Panc1 (cell line): ENCODE measurements at regions not wholly inside any gene's neighbourhood (a gene's known extent, or its start where the extent isn't known, plus 50 kb on each side); places are given as distances from the start of the nearest gene placed in this dataset.

Experiments used
- ATAC-seq: fragments of 200-7000 bp; cut with Tn5 transposase; 2 replicates; pipeline ENCODE4 v1.9.1; 2020; ENCODE audit warnings: mild to moderate bottlenecking, moderate library complexity
- BruUV-seq: library from RNA; stranded (reverse); fragments of 400-500 nt; replicated peaks from 2 replicates; lab custom pipeline; 2021; lab: Mats Ljungman, UMichigan
- CTCF ChIA-PET: fragments of 300-600 bp; sonication (Branson Sonifier 250); formaldehyde crosslinking; loops from one replicate; lab custom pipeline; 2022; ENCODE audit warnings: antibody characterized with exemption; lab: Charles Lee
- POLR2A ChIA-PET: fragments of 300-600 bp; sonication (Branson Sonifier 250); formaldehyde crosslinking; loops from one replicate; lab custom pipeline; 2022; ENCODE audit warnings: antibody characterized with exemption; lab: Charles Lee
- DNase-seq: peaks from one replicate; pipeline ENCODE4 v3.0.0-alpha.2; 2010; ENCODE audit warnings: low read depth, low spot score
- H3K27ac ChIP-seq: 2 replicates; pipeline ENCODE4 v1.5.1; 2011; ENCODE audit warnings: mild to moderate bottlenecking, low read length, inconsistent platforms
- H3K27me3 ChIP-seq: fragments of 200-500 bp; sonication (Bioruptor generic); 2 replicates; pipeline ENCODE4 v1.6.0; 2014; ENCODE audit warnings: low read length, inconsistent platforms; ENCODE audit not compliant: control insufficient read depth, insufficient read depth
- H3K36me3 ChIP-seq: fragments of 200-500 bp; sonication (Bioruptor generic); 2 replicates; pipeline ENCODE4 v1.5.1; 2014; ENCODE audit warnings: inconsistent platforms, mild to moderate bottlenecking, low read length, moderate library complexity; ENCODE audit not compliant: control insufficient read depth, insufficient read depth
- H3K4me1 ChIP-seq: 2 replicates; pipeline ENCODE4 v1.5.1; 2011; ENCODE audit warnings: inconsistent platforms, mild to moderate bottlenecking, low read length, moderate library complexity; ENCODE audit not compliant: control insufficient read depth, insufficient read depth
- H3K4me3 ChIP-seq, 2 experiments: 2 replicates each; pipeline ENCODE4 v1.5.1; 2011 to 2012; ENCODE audit warnings: low read depth in 2 of 2, low read length in 2 of 2, mild to moderate bottlenecking in 2 of 2, inconsistent platforms in 1 of 2, moderate library complexity in 1 of 2
- H3K9me3 ChIP-seq: fragments of 200-500 bp; sonication (Bioruptor generic); 2 replicates; pipeline ENCODE4 v1.5.1; 2014; ENCODE audit warnings: low read depth, mild to moderate bottlenecking, inconsistent platforms, low read length, moderate library complexity; ENCODE audit not compliant: control insufficient read depth, insufficient read depth
- CTCF ChIP-seq: fragments of 450-650 bp; IDR thresholded peaks from 2 replicates; pipeline ENCODE4 v1.5.1; 2017; ENCODE audit warnings: mild to moderate bottlenecking
- POLR2AphosphoS5 ChIP-seq: IDR thresholded peaks from 2 replicates; pipeline ENCODE4 v1.6.1; 2012; ENCODE audit warnings: mild to moderate bottlenecking, low read depth, low read length, moderate library complexity
- REST ChIP-seq, 2 experiments: IDR thresholded peaks; 2 replicates each; pipeline ENCODE4 v1.6.1; 2011 to 2012; ENCODE audit warnings: low read depth in 2 of 2, control low read depth in 1 of 2, low read length in 1 of 2, mild to moderate bottlenecking in 1 of 2, moderate library complexity in 1 of 2; ENCODE audit not compliant: insufficient read depth in 1 of 2
- SIN3A ChIP-seq: IDR thresholded peaks from 2 replicates; pipeline ENCODE4 v1.6.1; 2012; ENCODE audit warnings: low read depth, mild to moderate bottlenecking, low read length, moderate library complexity, borderline replicate concordance; ENCODE audit not compliant: insufficient read depth
- TCF7L2 ChIP-seq: IDR thresholded peaks from 2 replicates; pipeline ENCODE4 v1.6.1; 2011; ENCODE audit warnings: mild to moderate bottlenecking, low read depth, low read length, inconsistent platforms
- in situ Hi-C: cut with HindIII; loops from 2 replicates; pipeline ENCODE4 v1.10.0; 2016; ENCODE audit warnings: low sequenced_read_pairs, low pct_unique_long_range_greater_than_20kb
- intact Hi-C: fragments of 100-400 bp; cut with micrococcal nuclease; formaldehyde crosslinking; loops from one replicate; pipeline ENCODE4 v1.10.0; 2022; ENCODE audit not compliant: unreplicated experiment

- Histone ChIP-seq H3K27me3 (no peaks in the 10 kb centered on the region), H3K36me3 (no peaks in the 10 kb centered on the region), H3K4me3 (no peak overlapping the region), H3K9me3 (peaks cover 13% of the 10 kb centered on the region; the same call in 1 of the 2 replicates), H3K27ac (no peak overlapping the region), H3K4me1 (no peaks in the 10 kb centered on the region)
- POLR2A ChIA-PET = no interaction called here
- in situ Hi-C loops = no loop called here
- ATAC-seq (no peak), DNase-seq (no peak)
- BruUV-seq = no TSS peak
- CTCF ChIA-PET = interaction anchor here (0.6 kb wide), 1 partner anchor 516 kb away, joined by 4 read pairs; no protein-coding TSS in a partner anchor
- intact Hi-C loops = no loop called here
- TF ChIP-seq SIN3A (no peak), POLR2AphosphoS5 (no peak), CTCF (no peak), REST (IDR thresholded peaks at IDR 0.05; ENCODE audit: insufficient read depth in 1 of 2, low read depth in 2 of 2, low read length in 1 of 2) (no peak), TCF7L2 (no peak)
Measured at GRCh38 chr16:87080571-87081167, 236.5 kb downstream of the C16orf95 start.

GRCh38 chr16:87085441-87085840, 231.8 kb downstream of the C16orf95 start:
- Histone ChIP-seq H3K27me3 (no peaks in the 10 kb centered on the region), H3K9me3 (peaks cover 9% of the 10 kb centered on the region; the same call in 1 of the 2 replicates), H3K36me3 (no peaks in the 10 kb centered on the region), H3K4me1 (no peaks in the 10 kb centered on the region), H3K4me3 (no peak overlapping the region), H3K27ac (no peak overlapping the region)
- ATAC-seq (no peak), DNase-seq (no peak)
- in situ Hi-C loops (no loop called here), intact Hi-C loops (no loop called here)
- ChIA-PET CTCF (no interaction called here), POLR2A (no interaction called here)
- BruUV-seq = no TSS peak
- TF ChIP-seq REST (IDR thresholded peaks at IDR 0.05; ENCODE audit: insufficient read depth in 1 of 2, low read depth in 2 of 2, low read length in 1 of 2) = no peak
- no peak for TF ChIP-seq CTCF
- no peak for TF ChIP-seq POLR2AphosphoS5
- TF ChIP-seq TCF7L2 = no peak
- no peak for TF ChIP-seq SIN3A
